CD4-positive, alpha-beta T cell (primary cell): ENCODE measurements at regions not wholly inside any gene's neighbourhood (a gene's known extent, or its start where the extent isn't known, plus 50 kb on each side); places are given as distances from the start of the nearest gene placed in this dataset.
"Not testable (repeated sequence)": the region's sequence is repeated elsewhere in the genome, so short reads cannot be mapped to it uniquely, and the experiment has no call there.

Source experiments
- ATAC-seq: fragments of 200-7000 bp; cut with Tn5 transposase; one replicate; pipeline ENCODE4 v1.10.0; 2022; ENCODE audit warnings: mild to moderate bottlenecking; ENCODE audit not compliant: poor library complexity
- CTCF ChIA-PET: fragments of 350-600 bp; sonication (Branson Sonifier 250); formaldehyde crosslinking; loops from one replicate; lab custom pipeline; 2021; ENCODE audit warnings: antibody characterized with exemption, inconsistent platforms; lab: Charles Lee
- POLR2A ChIA-PET: fragments of 350-600 bp; sonication (Branson Sonifier 250); formaldehyde crosslinking; loops from one replicate; lab custom pipeline; 2021; ENCODE audit warnings: antibody characterized with exemption, inconsistent platforms; lab: Charles Lee
- DNase-seq, 14 experiments: peaks; one replicate each; pipeline ENCODE4 v3.0.0-alpha.2; 2013 to 2020; ENCODE audit warnings: mixed read lengths in 2 of 14
- H3K27ac ChIP-seq, 2 donors: one replicate each; pipeline versions ENCODE4 v1.5.1 to v1.7.0; 2013; ENCODE audit warnings: low read length in 2 of 2, low read depth in 1 of 2, mild to moderate bottlenecking in 1 of 2
- H3K27me3 ChIP-seq, 2 experiments: 1 replicate in 1 of 2; 2 replicates in 1 of 2; pipeline versions ENCODE4 v1.6.1 to v1.7.0; 2013; ENCODE audit warnings: low read length in 2 of 2, control low read depth in 1 of 2, mild to moderate bottlenecking in 1 of 2, moderate library complexity in 1 of 2; ENCODE audit not compliant: insufficient read depth in 2 of 2, control insufficient read depth in 1 of 2
- H3K36me3 ChIP-seq: one replicate; pipeline ENCODE4 v1.6.1; 2013; ENCODE audit warnings: low read length, control low read depth; ENCODE audit not compliant: insufficient read depth
- H3K4me1 ChIP-seq: one replicate; pipeline ENCODE4 v1.6.1; 2013; ENCODE audit warnings: low read length, control low read depth; ENCODE audit not compliant: insufficient read depth
- H3K4me3 ChIP-seq: one replicate; pipeline ENCODE4 v1.5.1; 2013; ENCODE audit warnings: mild to moderate bottlenecking, low read length, moderate library complexity
- H3K9me3 ChIP-seq, 2 experiments: 1 replicate in 1 of 2; 2 replicates in 1 of 2; pipeline versions ENCODE4 v1.6.1 to v1.7.0; 2013; ENCODE audit warnings: low read length in 2 of 2, mild to moderate bottlenecking in 2 of 2, control low read depth in 1 of 2, moderate library complexity in 1 of 2; ENCODE audit not compliant: control insufficient read depth in 1 of 2, insufficient read depth in 1 of 2
- H3K27ac Mint-ChIP-seq: one replicate; pipeline ENCODE4 v1.8.0; 2020; ENCODE audit warnings: mixed read lengths
- H3K27me3 Mint-ChIP-seq: one replicate; pipeline ENCODE4 v1.8.0; 2021; ENCODE audit warnings: mixed read lengths
- H3K36me3 Mint-ChIP-seq: one replicate; pipeline ENCODE4 v1.8.0; 2021; ENCODE audit warnings: low read depth, mixed read lengths
- H3K4me1 Mint-ChIP-seq: one replicate; pipeline ENCODE4 v1.8.0; 2021; ENCODE audit warnings: low read depth, mixed read lengths
- H3K4me3 Mint-ChIP-seq: one replicate; pipeline ENCODE4 v1.8.0; 2020; ENCODE audit warnings: mild to moderate bottlenecking, mixed read lengths
- H3K9me3 Mint-ChIP-seq: one replicate; pipeline ENCODE4 v1.8.0; 2020; ENCODE audit warnings: mixed read lengths
- intact Hi-C, 2 experiments: fragments of 100-400 bp; cut with DNase I in 1 of 2; cut with micrococcal nuclease in 1 of 2; formaldehyde crosslinking; loops; one replicate each; pipeline versions ENCODE4 v1.15.1 to v1.9.0; 2023 to 2025; cut with DNase I, micrococcal nuclease
- TF ChIP-seq, protein P1 (sequence below): fragments of 200-600 bp; IDR thresholded peaks from one replicate; pipeline ENCODE4 v1.8.0; 2022; ENCODE audit warnings: antibody characterized with exemption, mild to moderate bottlenecking

- ATAC-seq, H3K4me1 ChIP-seq, H3K36me3 Mint-ChIP-seq, DNase-seq, H3K36me3 ChIP-seq, H3K9me3 Mint-ChIP-seq, H3K27me3 ChIP-seq, H3K27me3 Mint-ChIP-seq, H3K9me3 ChIP-seq, H3K4me3 ChIP-seq, H3K27ac ChIP-seq, intact Hi-C loops, H3K4me3 Mint-ChIP-seq, H3K27ac Mint-ChIP-seq, H3K4me1 Mint-ChIP-seq, CTCF ChIA-PET, POLR2A ChIA-PET: not testable (repeated sequence)
Measured at GRCh38 chr1:146479188-146479587, 250.4 kb upstream of the NOTCH2NLA start.

DNA sequence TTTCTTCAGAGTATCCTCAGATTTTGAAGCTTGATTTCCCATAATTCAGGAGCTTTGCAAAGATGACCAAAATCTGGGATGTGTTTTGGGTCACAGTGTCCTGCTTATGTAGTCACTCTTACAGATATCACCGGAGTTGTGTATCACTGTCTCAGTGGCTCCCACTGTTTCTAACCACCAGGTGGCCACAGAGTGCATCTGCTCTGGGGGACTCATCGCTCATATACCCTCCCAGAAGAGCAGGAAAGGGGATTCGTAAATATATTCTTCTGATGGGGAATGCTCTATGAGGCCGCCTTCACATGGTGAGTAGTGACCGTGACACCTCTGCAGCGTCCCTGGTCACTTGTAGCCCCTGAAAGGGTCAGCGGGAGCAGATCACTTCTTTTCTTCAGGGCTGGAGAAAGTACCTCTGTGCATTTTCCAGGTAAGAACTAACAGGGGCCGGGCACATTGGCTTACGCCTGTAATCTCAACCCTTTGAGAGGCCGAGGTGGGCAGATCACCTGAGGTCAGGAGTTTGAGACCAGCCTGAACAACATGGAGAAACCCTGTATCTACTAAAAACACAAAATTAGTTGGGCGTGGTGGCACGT, 249.4 kb upstream of the NOTCH2NLA start:
- CTCF ChIA-PET, H3K9me3 ChIP-seq, intact Hi-C loops, H3K27ac ChIP-seq, H3K27me3 Mint-ChIP-seq, H3K4me3 ChIP-seq, H3K4me1 Mint-ChIP-seq, H3K27me3 ChIP-seq, H3K36me3 Mint-ChIP-seq, H3K4me3 Mint-ChIP-seq, H3K36me3 ChIP-seq, H3K9me3 Mint-ChIP-seq, H3K4me1 ChIP-seq, POLR2A ChIA-PET, H3K27ac Mint-ChIP-seq: not testable (repeated sequence)
- TF ChIP-seq, protein P1, sequence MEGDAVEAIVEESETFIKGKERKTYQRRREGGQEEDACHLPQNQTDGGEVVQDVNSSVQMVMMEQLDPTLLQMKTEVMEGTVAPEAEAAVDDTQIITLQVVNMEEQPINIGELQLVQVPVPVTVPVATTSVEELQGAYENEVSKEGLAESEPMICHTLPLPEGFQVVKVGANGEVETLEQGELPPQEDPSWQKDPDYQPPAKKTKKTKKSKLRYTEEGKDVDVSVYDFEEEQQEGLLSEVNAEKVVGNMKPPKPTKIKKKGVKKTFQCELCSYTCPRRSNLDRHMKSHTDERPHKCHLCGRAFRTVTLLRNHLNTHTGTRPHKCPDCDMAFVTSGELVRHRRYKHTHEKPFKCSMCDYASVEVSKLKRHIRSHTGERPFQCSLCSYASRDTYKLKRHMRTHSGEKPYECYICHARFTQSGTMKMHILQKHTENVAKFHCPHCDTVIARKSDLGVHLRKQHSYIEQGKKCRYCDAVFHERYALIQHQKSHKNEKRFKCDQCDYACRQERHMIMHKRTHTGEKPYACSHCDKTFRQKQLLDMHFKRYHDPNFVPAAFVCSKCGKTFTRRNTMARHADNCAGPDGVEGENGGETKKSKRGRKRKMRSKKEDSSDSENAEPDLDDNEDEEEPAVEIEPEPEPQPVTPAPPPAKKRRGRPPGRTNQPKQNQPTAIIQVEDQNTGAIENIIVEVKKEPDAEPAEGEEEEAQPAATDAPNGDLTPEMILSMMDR = peak; percentile 73
- peak; percentile 55 for ATAC-seq
- DNase-seq = peak in 11 of 14 experiments; percentile 5 to 42 (median 21)

DNA sequence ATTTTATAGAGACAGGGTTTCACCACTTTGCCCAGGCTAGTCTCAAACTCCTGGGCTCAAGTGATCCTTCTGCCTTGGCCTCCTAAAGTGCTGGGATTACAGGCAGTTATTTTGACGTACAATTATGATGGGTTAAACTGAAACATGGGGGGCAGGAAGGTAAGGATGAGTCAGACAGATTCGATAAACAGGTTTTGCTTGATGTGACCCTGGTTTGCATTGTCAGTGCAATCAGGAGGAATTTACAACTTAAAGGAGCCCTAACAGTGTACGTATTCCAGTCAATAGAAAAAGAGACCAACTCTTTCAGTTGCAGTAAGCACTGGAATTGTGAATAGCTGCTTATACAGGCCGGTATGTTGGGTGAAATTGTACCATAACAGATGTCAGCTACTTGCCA, 246.3 kb upstream of the NOTCH2NLA start:
- H3K27me3 ChIP-seq, H3K36me3 ChIP-seq, H3K4me1 ChIP-seq, H3K27me3 Mint-ChIP-seq, DNase-seq, H3K27ac Mint-ChIP-seq, H3K4me1 Mint-ChIP-seq, H3K9me3 Mint-ChIP-seq, CTCF ChIA-PET, ATAC-seq, intact Hi-C loops, H3K36me3 Mint-ChIP-seq, H3K4me3 ChIP-seq, POLR2A ChIA-PET, H3K27ac ChIP-seq, H3K9me3 ChIP-seq, H3K4me3 Mint-ChIP-seq: not testable (repeated sequence)

- H3K9me3 Mint-ChIP-seq, H3K9me3 ChIP-seq, H3K27ac ChIP-seq, ATAC-seq, H3K36me3 ChIP-seq, H3K27me3 ChIP-seq, H3K4me3 ChIP-seq, H3K27me3 Mint-ChIP-seq, H3K27ac Mint-ChIP-seq, H3K4me1 ChIP-seq, H3K4me3 Mint-ChIP-seq, intact Hi-C loops, DNase-seq, H3K36me3 Mint-ChIP-seq, H3K4me1 Mint-ChIP-seq, CTCF ChIA-PET, POLR2A ChIA-PET: not testable (repeated sequence)
Measured at GRCh38 chr1:146474216-146474615, 245.4 kb upstream of the NOTCH2NLA start.

GRCh38 chr1:146472192-146472861, 243.5 kb upstream of the NOTCH2NLA start:
- H3K9me3 ChIP-seq, H3K27me3 ChIP-seq, H3K27ac ChIP-seq, H3K27me3 Mint-ChIP-seq, H3K36me3 ChIP-seq, CTCF ChIA-PET, H3K4me1 Mint-ChIP-seq, H3K36me3 Mint-ChIP-seq, H3K9me3 Mint-ChIP-seq, H3K4me1 ChIP-seq, POLR2A ChIA-PET, intact Hi-C loops: not testable (repeated sequence)
- H3K27ac Mint-ChIP-seq = peak overlapping the region; percentile 53
- peak; percentile 100 for ATAC-seq
- peak overlapping the region; percentile 85 for H3K4me3 Mint-ChIP-seq
- H3K4me3 ChIP-seq = peak overlapping the region; percentile 50
- peak; percentile 57 to 84 (median 77) for DNase-seq

GRCh38 chr1:146459939-146460338, 231.1 kb upstream of the NOTCH2NLA start:
- CTCF ChIA-PET, H3K27ac Mint-ChIP-seq, POLR2A ChIA-PET, H3K4me3 ChIP-seq, H3K27me3 ChIP-seq, H3K27ac ChIP-seq, DNase-seq, H3K36me3 ChIP-seq, H3K9me3 Mint-ChIP-seq, H3K4me3 Mint-ChIP-seq, H3K9me3 ChIP-seq, H3K27me3 Mint-ChIP-seq, intact Hi-C loops, H3K4me1 ChIP-seq, H3K4me1 Mint-ChIP-seq, H3K36me3 Mint-ChIP-seq: not testable (repeated sequence)
- ATAC-seq = peak; percentile 80
